ENCODE measurements at regions not wholly inside any gene's neighbourhood (a gene's known extent, or its start where the extent isn't known, plus 50 kb on each side); places are given as distances from the start of the nearest gene placed in this dataset.
A peak's percentile ranks its signal among the peaks of the same experiment; 100 is the strongest.

GRCh38 chr2:8624855-8625398, 56.9 kb upstream of the ID2 start:
- Histone ChIP-seq H3K27me3 (ENCODE audit: control insufficient read depth in 2 of 2, insufficient read depth in 2 of 2, low read length in 2 of 2) (peaks cover 6 to 42% of the 10 kb centered on the region in 2 experiments; a peak in 3 of 5 replicates), H4K20me1 (replicated peaks; ENCODE audit: control insufficient read depth, insufficient read depth, low read length) (no peaks in the 10 kb centered on the region), H3K79me2 (ENCODE audit: control insufficient read depth, insufficient read depth, low read length) (no peaks in the 10 kb centered on the region), H3K9ac (ENCODE audit: insufficient read depth in 1 of 2, low read depth in 2 of 2, low read length in 2 of 2) (no peak overlapping the region), H3K36me3 (ENCODE audit: control insufficient read depth, insufficient read depth, low read length) (no peaks in the 10 kb centered on the region), H3K27ac (ENCODE audit: extremely low read depth, low read depth, low read length) (no peak overlapping the region), H3K4me1 (replicated peaks in 1 of 2; ENCODE audit: control insufficient read depth in 2 of 2, insufficient read depth in 2 of 2, low read length in 2 of 2) (peaks cover 7 to 41% of the 10 kb centered on the region in 2 experiments; a peak in 3 of 5 replicates), H3K4me2 (ENCODE audit: insufficient read depth, low read length) (no peak overlapping the region), H2AFZ (ENCODE audit: low read depth, low read length) (no peak overlapping the region), H3K4me3 (no peak overlapping the region), H3K9me1 (ENCODE audit: control insufficient read depth, insufficient read depth, low read length) (no peaks in the 10 kb centered on the region), H3K9me3 (replicated peaks; ENCODE audit: control insufficient read depth, insufficient read depth, low read depth, low read length) (no peaks in the 10 kb centered on the region)
- DNase-seq (ENCODE audit: extremely low read depth in 1 of 4, low spot score in 3 of 4) (no peak), FAIRE-seq (peak; percentile 6), ATAC-seq (no peak)
- BruUV-seq (replicated peaks), result no TSS peak
- ChIA-PET POLR2A (interaction anchor here (0.6 to 1.4 kb wide), 4 partner anchors 9 to 57 kb away, joined by 3 to 6 read pairs (median 4); partner anchors contain the start of gene ID2), CTCF (ENCODE audit: low intra/inter-chr PET ratio) (no interaction called here)
- intact Hi-C loops (cut with micrococcal nuclease) (no loop called here), in situ Hi-C loops (cut with MboI) (no loop called here)
- 33% methylated on average over 14 of the region's 14 CpGs for WGBS (ENCODE audit: insufficient coverage, low coverage, missing lambda C conversion rate)
- TF ChIP-seq, protein P1, sequence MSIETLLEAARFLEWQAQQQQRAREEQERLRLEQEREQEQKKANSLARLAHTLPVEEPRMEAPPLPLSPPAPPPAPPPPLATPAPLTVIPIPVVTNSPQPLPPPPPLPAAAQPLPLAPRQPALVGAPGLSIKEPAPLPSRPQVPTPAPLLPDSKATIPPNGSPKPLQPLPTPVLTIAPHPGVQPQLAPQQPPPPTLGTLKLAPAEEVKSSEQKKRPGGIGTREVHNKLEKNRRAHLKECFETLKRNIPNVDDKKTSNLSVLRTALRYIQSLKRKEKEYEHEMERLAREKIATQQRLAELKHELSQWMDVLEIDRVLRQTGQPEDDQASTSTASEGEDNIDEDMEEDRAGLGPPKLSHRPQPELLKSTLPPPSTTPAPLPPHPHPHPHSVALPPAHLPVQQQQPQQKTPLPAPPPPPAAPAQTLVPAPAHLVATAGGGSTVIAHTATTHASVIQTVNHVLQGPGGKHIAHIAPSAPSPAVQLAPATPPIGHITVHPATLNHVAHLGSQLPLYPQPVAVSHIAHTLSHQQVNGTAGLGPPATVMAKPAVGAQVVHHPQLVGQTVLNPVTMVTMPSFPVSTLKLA (conservative IDR thresholded peaks at IDR 0.05), result no peak
- no peak for TF ChIP-seq BHLHE40 (IDR thresholded peaks at IDR 0.05; ENCODE audit: low read length)
- no peak for TF ChIP-seq HSF4 (CRISPR knock-in tag; IDR thresholded peaks at IDR 0.05; ENCODE audit: borderline replicate concordance)
- TF ChIP-seq PCBP2 (IDR thresholded peaks at IDR 0.05; ENCODE audit: low read depth, low read length, poor library complexity, severe bottlenecking), result no peak
- no peak for TF ChIP-seq ZNF561 (CRISPR knock-in tag; conservative IDR thresholded peaks at IDR 0.05)
- TF ChIP-seq SP2 (IDR thresholded peaks at IDR 0.05; ENCODE audit: extremely low read depth, low read depth, low read length, poor library complexity, severe bottlenecking), result no peak
- TF ChIP-seq POLR3G (IDR thresholded peaks at IDR 0.05; ENCODE audit: extremely low read depth, insufficient read length, insufficient replicate concordance), result no peak
- TF ChIP-seq ZNF408 (CRISPR knock-in tag; IDR thresholded peaks at IDR 0.05; ENCODE audit: low read depth), result no peak
- TF ChIP-seq MCM7 (IDR thresholded peaks at IDR 0.05), result no peak
- no peak for TF ChIP-seq ELK1 (CRISPR knock-in tag; IDR thresholded peaks at IDR 0.05)
- no peak for TF ChIP-seq RBFOX2 (IDR thresholded peaks at IDR 0.05; ENCODE audit: low read depth, low read length)
- TF ChIP-seq, protein P2, sequence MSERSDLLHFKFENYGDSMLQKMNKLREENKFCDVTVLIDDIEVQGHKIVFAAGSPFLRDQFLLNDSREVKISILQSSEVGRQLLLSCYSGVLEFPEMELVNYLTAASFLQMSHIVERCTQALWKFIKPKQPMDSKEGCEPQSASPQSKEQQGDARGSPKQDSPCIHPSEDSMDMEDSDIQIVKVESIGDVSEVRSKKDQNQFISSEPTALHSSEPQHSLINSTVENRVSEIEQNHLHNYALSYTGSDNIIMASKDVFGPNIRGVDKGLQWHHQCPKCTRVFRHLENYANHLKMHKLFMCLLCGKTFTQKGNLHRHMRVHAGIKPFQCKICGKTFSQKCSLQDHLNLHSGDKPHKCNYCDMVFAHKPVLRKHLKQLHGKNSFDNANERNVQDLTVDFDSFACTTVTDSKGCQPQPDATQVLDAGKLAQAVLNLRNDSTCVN (CRISPR knock-in tag; IDR thresholded peaks at IDR 0.05), result no peak
- no peak for TF ChIP-seq CHAMP1 (IDR thresholded peaks at IDR 0.05)
- TF ChIP-seq MIER1 (IDR thresholded peaks at IDR 0.05; ENCODE audit: low read depth), result no peak
- TF ChIP-seq GATA2 (CRISPR knock-in tag; IDR thresholded peaks at IDR 0.05), result no peak

All from K562 (cell line).